Rectal smooth muscle tissue (tissue), 1 donor: ENCODE measurements at regions not wholly inside any gene's neighbourhood (a gene's known extent, or its start where the extent isn't known, plus 50 kb on each side); places are given as distances from the start of the nearest gene placed in this dataset.
"Not testable (repeated sequence)": the region's sequence is repeated elsewhere in the genome, so short reads cannot be mapped to it uniquely, and the experiment has no call there.

ENCODE experiments used
- H3K27ac ChIP-seq: one replicate; pipeline ENCODE4 v1.7.0; 2013; ENCODE audit warnings: low read depth, low read length, inconsistent platforms
- H3K27me3 ChIP-seq: one replicate; pipeline ENCODE4 v1.7.0; 2013; ENCODE audit warnings: low read length; ENCODE audit not compliant: control insufficient read depth, insufficient read depth
- H3K36me3 ChIP-seq: one replicate; pipeline ENCODE4 v1.7.0; 2013; ENCODE audit warnings: low read length; ENCODE audit not compliant: control insufficient read depth, insufficient read depth
- H3K4me1 ChIP-seq: one replicate; pipeline ENCODE4 v1.7.0; 2013; ENCODE audit warnings: low read length; ENCODE audit not compliant: control insufficient read depth, insufficient read depth
- H3K4me3 ChIP-seq: one replicate; pipeline ENCODE4 v1.7.0; 2013; ENCODE audit warnings: low read length
- H3K9ac ChIP-seq: one replicate; pipeline ENCODE4 v1.7.0; 2013; ENCODE audit warnings: low read length

- not testable (repeated sequence) for H3K4me1 ChIP-seq, H3K9ac ChIP-seq, H3K27ac ChIP-seq, H3K36me3 ChIP-seq, H3K27me3 ChIP-seq, H3K4me3 ChIP-seq
Observed at GRCh38 chr14:27847480-27847879, 919.1 kb upstream of the FOXG1 start.

GRCh38 chr14:27849193-27849592 is 917.4 kb upstream of the FOXG1 start:
- not testable (repeated sequence) for H3K4me1 ChIP-seq, H3K9ac ChIP-seq, H3K4me3 ChIP-seq, H3K27ac ChIP-seq, H3K36me3 ChIP-seq, H3K27me3 ChIP-seq

- no peaks in the 10 kb centered on the region for H3K4me1 ChIP-seq
- H3K9ac ChIP-seq, result no peak overlapping the region
- H3K27ac ChIP-seq, result no peak overlapping the region
- no peaks in the 10 kb centered on the region for H3K36me3 ChIP-seq
- no peaks in the 10 kb centered on the region for H3K27me3 ChIP-seq
- no peak overlapping the region for H3K4me3 ChIP-seq
Observed at GRCh38 chr14:27862684-27863083, 903.9 kb upstream of the FOXG1 start.

GRCh38 chr14:27863166-27863565 is 903.4 kb upstream of the FOXG1 start:
- Histone ChIP-seq H3K9ac (no peak overlapping the region), H3K27me3 (no peaks in the 10 kb centered on the region), H3K36me3 (no peaks in the 10 kb centered on the region), H3K4me1 (no peaks in the 10 kb centered on the region), H3K27ac (no peak overlapping the region), H3K4me3 (no peak overlapping the region)

- no peaks in the 10 kb centered on the region for H3K27me3 ChIP-seq
- H3K4me3 ChIP-seq, result no peak overlapping the region
- no peaks in the 10 kb centered on the region for H3K4me1 ChIP-seq
- no peak overlapping the region for H3K9ac ChIP-seq
- H3K27ac ChIP-seq, result no peak overlapping the region
- H3K36me3 ChIP-seq, result no peaks in the 10 kb centered on the region
Observed at GRCh38 chr14:27881063-27881462, 885.5 kb upstream of the FOXG1 start.

- H3K36me3 ChIP-seq, result no peaks in the 10 kb centered on the region
- no peak overlapping the region for H3K9ac ChIP-seq
- H3K4me1 ChIP-seq, result no peaks in the 10 kb centered on the region
- H3K27me3 ChIP-seq, result no peaks in the 10 kb centered on the region
- no peak overlapping the region for H3K27ac ChIP-seq
- H3K4me3 ChIP-seq, result no peak overlapping the region
Observed at GRCh38 chr14:27881646-27882045, 884.9 kb upstream of the FOXG1 start.

GRCh38 chr14:27886256-27886655 is 880.3 kb upstream of the FOXG1 start:
- H3K36me3 ChIP-seq, result no peaks in the 10 kb centered on the region
- no peak overlapping the region for H3K9ac ChIP-seq
- no peak overlapping the region for H3K4me3 ChIP-seq
- no peaks in the 10 kb centered on the region for H3K27me3 ChIP-seq
- H3K27ac ChIP-seq, result no peak overlapping the region
- no peaks in the 10 kb centered on the region for H3K4me1 ChIP-seq

GRCh38 chr14:27890259-27890658 is 876.3 kb upstream of the FOXG1 start:
- no peak overlapping the region for H3K27ac ChIP-seq
- no peaks in the 10 kb centered on the region for H3K36me3 ChIP-seq
- no peak overlapping the region for H3K9ac ChIP-seq
- no peaks in the 10 kb centered on the region for H3K4me1 ChIP-seq
- H3K4me3 ChIP-seq, result no peak overlapping the region
- H3K27me3 ChIP-seq, result no peaks in the 10 kb centered on the region

- not testable (repeated sequence) for H3K27ac ChIP-seq, H3K9ac ChIP-seq, H3K36me3 ChIP-seq, H3K4me1 ChIP-seq, H3K4me3 ChIP-seq, H3K27me3 ChIP-seq
Observed at GRCh38 chr14:27908484-27908883, 858.1 kb upstream of the FOXG1 start.

GRCh38 chr14:27916326-27916725 is 850.3 kb upstream of the FOXG1 start:
- Histone ChIP-seq H3K9ac (no peak overlapping the region), H3K4me1 (no peaks in the 10 kb centered on the region), H3K36me3 (no peaks in the 10 kb centered on the region), H3K27me3 (no peaks in the 10 kb centered on the region), H3K27ac (no peak overlapping the region), H3K4me3 (no peak overlapping the region)

- no peak overlapping the region for H3K4me3 ChIP-seq
Observed at GRCh38 chr14:27917896-27918295, 848.7 kb upstream of the FOXG1 start.

GRCh38 chr14:27927519-27927918 is 839.1 kb upstream of the FOXG1 start:
- no peak overlapping the region for H3K4me3 ChIP-seq
- no peaks in the 10 kb centered on the region for H3K36me3 ChIP-seq
- H3K9ac ChIP-seq, result no peak overlapping the region

More at GRCh38 chr14:27917896-27918295, 848.7 kb upstream of the FOXG1 start:
- Histone ChIP-seq H3K4me1 (no peaks in the 10 kb centered on the region), H3K36me3 (no peaks in the 10 kb centered on the region), H3K9ac (no peak overlapping the region), H3K27ac (no peak overlapping the region), H3K27me3 (no peaks in the 10 kb centered on the region)

GRCh38 chr14:27929797-27930347 is 836.7 kb upstream of the FOXG1 start:
- Histone ChIP-seq H3K4me1 (no peaks in the 10 kb centered on the region), H3K27ac (no peak overlapping the region), H3K4me3 (no peak overlapping the region), H3K36me3 (no peaks in the 10 kb centered on the region), H3K9ac (no peak overlapping the region), H3K27me3 (no peaks in the 10 kb centered on the region)

More at GRCh38 chr14:27927519-27927918, 839.1 kb upstream of the FOXG1 start:
- no peaks in the 10 kb centered on the region for H3K4me1 ChIP-seq
- H3K27ac ChIP-seq, result no peak overlapping the region
- no peaks in the 10 kb centered on the region for H3K27me3 ChIP-seq
